Parathyroid adenoma (tissue), 2 donors: ENCODE measurements at regions not wholly inside any gene's neighbourhood (a gene's known extent, or its start where the extent isn't known, plus 50 kb on each side); places are given as distances from the start of the nearest gene placed in this dataset.

Experiments
- H2AFZ ChIP-seq: fragments of 300-600 bp; sonication (generic); one replicate; pipeline ENCODE4 v1.7.0; 2017; ENCODE audit warnings: antibody characterized with exemption, mild to moderate bottlenecking
- H3K27ac ChIP-seq: fragments of 300-600 bp; sonication (generic); one replicate; pipeline ENCODE4 v1.7.0; 2017
- H3K27me3 ChIP-seq: fragments of 300-600 bp; sonication (generic); one replicate; pipeline ENCODE4 v1.7.0; 2017; ENCODE audit warnings: low read length; ENCODE audit not compliant: control insufficient read depth, insufficient read depth
- H3K36me3 ChIP-seq: fragments of 300-600 bp; sonication (generic); one replicate; pipeline ENCODE4 v1.7.0; 2017; ENCODE audit warnings: low read length; ENCODE audit not compliant: control insufficient read depth, insufficient read depth
- H3K4me1 ChIP-seq: fragments of 300-600 bp; sonication (generic); one replicate; pipeline ENCODE4 v1.7.0; 2017; ENCODE audit warnings: control low read depth
- H3K4me2 ChIP-seq: fragments of 300-600 bp; sonication (generic); one replicate; pipeline ENCODE4 v1.7.0; 2017; ENCODE audit warnings: low read length
- H3K4me3 ChIP-seq: fragments of 300-600 bp; sonication (generic); one replicate; pipeline ENCODE4 v1.7.0; 2017; ENCODE audit warnings: low read depth, low read length
- H3K79me2 ChIP-seq: fragments of 300-600 bp; sonication (generic); one replicate; pipeline ENCODE4 v1.7.0; 2017; ENCODE audit warnings: control low read depth
- H3K9ac ChIP-seq: fragments of 300-600 bp; sonication (generic); one replicate; pipeline ENCODE4 v1.7.0; 2017; ENCODE audit warnings: mild to moderate bottlenecking
- H3K9me3 ChIP-seq: fragments of 300-600 bp; sonication (generic); one replicate; pipeline ENCODE4 v1.7.0; 2017; ENCODE audit warnings: low read length; ENCODE audit not compliant: control insufficient read depth
- CTCF ChIP-seq: fragments of 300-600 bp; sonication (generic); IDR thresholded peaks from one replicate; pipeline ENCODE4 v1.7.0; 2017; ENCODE audit warnings: antibody characterized with exemption, mild to moderate bottlenecking
- donor health status: primary hyperparathyroidism.

GRCh38 chr20:57882451-57883161 lies 172.8 kb upstream of the PMEPA1 start:
- H3K9me3 ChIP-seq: no peaks in the 10 kb centered on the region
- no peak overlapping the region for H3K4me2 ChIP-seq
- H3K27me3 ChIP-seq: no peaks in the 10 kb centered on the region
- no peak overlapping the region for H2AFZ ChIP-seq
- H3K4me3 ChIP-seq: no peak overlapping the region
- no peak overlapping the region for H3K27ac ChIP-seq
- no peaks in the 10 kb centered on the region for H3K36me3 ChIP-seq
- no peak overlapping the region for H3K9ac ChIP-seq
- no peak for TF ChIP-seq CTCF
- no peaks in the 10 kb centered on the region for H3K4me1 ChIP-seq
- no peaks in the 10 kb centered on the region for H3K79me2 ChIP-seq

- no peak overlapping the region for H3K4me2 ChIP-seq
- H3K4me1 ChIP-seq: no peaks in the 10 kb centered on the region
- no peaks in the 10 kb centered on the region for H3K36me3 ChIP-seq
- H3K9ac ChIP-seq: no peak overlapping the region
- H3K27me3 ChIP-seq: no peaks in the 10 kb centered on the region
- TF ChIP-seq CTCF: no peak
- no peak overlapping the region for H3K4me3 ChIP-seq
- no peaks in the 10 kb centered on the region for H3K79me2 ChIP-seq
- no peak overlapping the region for H2AFZ ChIP-seq
- H3K27ac ChIP-seq: no peak overlapping the region
- no peaks in the 10 kb centered on the region for H3K9me3 ChIP-seq
These were observed 171.9 kb upstream of the PMEPA1 start for GRCh38 chr20:57881466-57882385.

GRCh38 chr20:57880571-57880892 lies 170.7 kb upstream of the PMEPA1 start:
- Histone ChIP-seq H3K4me2 (no peak overlapping the region), H3K9me3 (no peaks in the 10 kb centered on the region), H3K79me2 (no peaks in the 10 kb centered on the region), H3K27ac (no peak overlapping the region), H3K36me3 (no peaks in the 10 kb centered on the region), H3K4me3 (no peak overlapping the region), H3K4me1 (no peaks in the 10 kb centered on the region), H2AFZ (no peak overlapping the region), H3K9ac (no peak overlapping the region), H3K27me3 (no peaks in the 10 kb centered on the region)
- no peak for TF ChIP-seq CTCF

GRCh38 chr20:57879779-57880570 lies 170.2 kb upstream of the PMEPA1 start:
- Histone ChIP-seq H3K9me3 (no peaks in the 10 kb centered on the region), H3K27me3 (no peaks in the 10 kb centered on the region), H3K9ac (no peak overlapping the region), H3K27ac (no peak overlapping the region), H3K4me1 (no peaks in the 10 kb centered on the region), H3K4me3 (no peak overlapping the region), H3K4me2 (no peak overlapping the region), H2AFZ (no peak overlapping the region), H3K36me3 (no peaks in the 10 kb centered on the region), H3K79me2 (no peaks in the 10 kb centered on the region)
- no peak for TF ChIP-seq CTCF
